GM19467 (cell line): ENCODE measurements at regions not wholly inside any gene's neighbourhood (a gene's known extent, or its start where the extent isn't known, plus 50 kb on each side); places are given as distances from the start of the nearest gene placed in this dataset.
"Not testable (repeated sequence)": the region's sequence is repeated elsewhere in the genome, so short reads cannot be mapped to it uniquely, and the experiment has no call there.

Source experiments
- ATAC-seq: cut with Tn5 transposase; IDR thresholded peaks from one replicate; pipeline ENCODE4 v1.9.1; 2021; ENCODE audit warnings: mild to moderate bottlenecking, moderate library complexity; ENCODE audit not compliant: unreplicated experiment

- ATAC-seq = no peak
These were observed 132.2 kb downstream of the OR13A1 start for GRCh38 chr10:45183174-45183573.

GRCh38 chr10:45197816-45198485 lies 117.5 kb downstream of the OR13A1 start:
- ATAC-seq = no peak

- ATAC-seq = no peak
These were observed 116.8 kb downstream of the OR13A1 start for GRCh38 chr10:45198486-45199204.

- no peak for ATAC-seq
These were observed 116.1 kb downstream of the OR13A1 start for GRCh38 chr10:45199205-45199740.

- no peak for ATAC-seq
These were observed 114.1 kb downstream of the OR13A1 start for GRCh38 chr10:45201271-45201670.

- no peak for ATAC-seq
These were observed 113.2 kb downstream of the OR13A1 start for GRCh38 chr10:45202242-45202641.

- no peak for ATAC-seq
These were observed 110.2 kb downstream of the OR13A1 start for GRCh38 chr10:45204954-45205775.

- ATAC-seq = no peak
These were observed 105.5 kb downstream of the OR13A1 start for GRCh38 chr10:45209888-45210287.

- ATAC-seq = no peak
These were observed 103.8 kb downstream of the OR13A1 start for GRCh38 chr10:45211576-45211975.

GRCh38 chr10:45219416-45219815 lies 96.0 kb downstream of the OR13A1 start:
- ATAC-seq = no peak

- ATAC-seq = no peak
These were observed 94.5 kb downstream of the OR13A1 start for GRCh38 chr10:45220931-45221330.

- no peak for ATAC-seq
These were observed 91.1 kb downstream of the OR13A1 start for GRCh38 chr10:45224219-45224841.

GRCh38 chr10:45227042-45227441 lies 88.4 kb downstream of the OR13A1 start:
- ATAC-seq = no peak

- no peak for ATAC-seq
These were observed 88.0 kb downstream of the OR13A1 start for GRCh38 chr10:45227456-45227855.

GRCh38 chr10:45229823-45230222 lies 85.6 kb downstream of the OR13A1 start:
- no peak for ATAC-seq

GRCh38 chr10:45235260-45235769 lies 80.1 kb downstream of the OR13A1 start:
- ATAC-seq = not testable (repeated sequence)

GRCh38 chr10:45235798-45236220 lies 79.6 kb downstream of the OR13A1 start:
- ATAC-seq = no peak

- no peak for ATAC-seq
These were observed 76.5 kb downstream of the OR13A1 start for GRCh38 chr10:45238896-45239295.

- ATAC-seq = no peak
These were observed 75.8 kb downstream of the OR13A1 start for GRCh38 chr10:45239642-45240041.

- ATAC-seq = no peak
These were observed 73.4 kb downstream of the OR13A1 start for GRCh38 chr10:45241865-45242520.
